Breast epithelium (tissue), 3 donors: ENCODE measurements at regions not wholly inside any gene's neighbourhood (a gene's known extent, or its start where the extent isn't known, plus 50 kb on each side); places are given as distances from the start of the nearest gene placed in this dataset.

ENCODE experiments used
- CTCF ChIP-seq, 3 donors: fragments of 450-650 bp; IDR thresholded peaks; one replicate each; pipeline ENCODE4 v1.5.1; 2016 to 2017; ENCODE audit warnings: antibody characterized with exemption in 3 of 3, mild to moderate bottlenecking in 3 of 3, moderate library complexity in 3 of 3
- POLR2AphosphoS5 ChIP-seq, 3 donors: sonication (generic); formaldehyde crosslinking; IDR thresholded peaks; one replicate each; pipeline ENCODE4 v1.6.1; 2017; ENCODE audit warnings: antibody characterized with exemption in 3 of 3

- TF ChIP-seq CTCF (IDR thresholded peaks at IDR 0.05) (no peak), POLR2AphosphoS5 (IDR thresholded peaks at IDR 0.05) (no peak)
Measured at GRCh38 chr9:23543419-23543818, 282.6 kb downstream of the ELAVL2 start.
